T-helper 2 cell (primary cell): ENCODE measurements at regions not wholly inside any gene's neighbourhood (a gene's known extent, or its start where the extent isn't known, plus 50 kb on each side); places are given as distances from the start of the nearest gene placed in this dataset.

ENCODE experiments used
- DNase-seq, 5 experiments: peaks; one replicate each; pipeline versions ENCODE4 v3.0.0 to v3.0.0-alpha.2; 2012 to 2022

- DNase-seq: no peak
These were observed 854.7 kb downstream of the AACS start for GRCh38 chr12:125919856-125920470.

- DNase-seq: no peak
These were observed 857.1 kb downstream of the AACS start for GRCh38 chr12:125922330-125922729.

DNA sequence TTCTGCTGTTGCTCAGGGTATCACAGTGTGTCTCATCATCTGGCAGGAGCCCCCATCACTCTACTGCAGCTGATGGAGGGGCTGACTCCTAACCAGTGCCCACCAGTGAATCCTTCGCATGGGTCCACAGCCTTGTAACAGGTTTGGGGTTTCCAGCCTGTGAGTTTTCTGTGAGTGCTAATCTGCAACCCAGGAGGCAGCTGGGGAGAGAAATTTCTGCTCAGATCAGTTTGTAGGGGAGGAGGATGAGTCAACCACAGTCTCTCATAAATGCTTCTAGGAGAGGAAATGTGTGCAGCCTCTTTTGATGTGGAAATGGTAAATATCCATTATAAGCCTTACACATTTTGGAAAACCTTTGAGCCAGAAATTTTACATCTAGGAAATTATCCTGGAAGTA is 871.3 kb downstream of the AACS start:
- DNase-seq: no peak

DNA sequence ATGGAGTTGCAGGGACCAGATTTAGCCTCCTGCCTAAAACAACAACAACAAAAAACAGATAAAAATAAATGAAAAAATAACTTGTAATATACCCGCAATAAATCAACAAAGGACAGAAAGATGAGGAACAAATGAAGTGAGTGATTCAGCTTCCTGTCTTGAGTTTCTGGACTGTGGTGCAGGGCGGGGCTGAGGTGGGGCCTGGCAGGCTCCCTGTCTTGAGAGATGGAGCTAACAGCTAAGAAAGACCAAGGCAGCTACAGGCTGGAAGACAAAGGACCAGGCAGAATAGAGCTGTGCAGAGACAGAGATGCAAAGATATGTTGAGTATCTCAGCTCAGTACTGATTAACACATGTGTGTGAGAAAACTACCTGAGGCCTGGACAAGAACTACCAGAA is 879.2 kb downstream of the AACS start:
- DNase-seq: no peak

- no peak for DNase-seq
These were observed 884.2 kb downstream of the AACS start for GRCh38 chr12:125949471-125949870.

- no peak for DNase-seq
These were observed 889.1 kb downstream of the AACS start for GRCh38 chr12:125954362-125954761.

DNA sequence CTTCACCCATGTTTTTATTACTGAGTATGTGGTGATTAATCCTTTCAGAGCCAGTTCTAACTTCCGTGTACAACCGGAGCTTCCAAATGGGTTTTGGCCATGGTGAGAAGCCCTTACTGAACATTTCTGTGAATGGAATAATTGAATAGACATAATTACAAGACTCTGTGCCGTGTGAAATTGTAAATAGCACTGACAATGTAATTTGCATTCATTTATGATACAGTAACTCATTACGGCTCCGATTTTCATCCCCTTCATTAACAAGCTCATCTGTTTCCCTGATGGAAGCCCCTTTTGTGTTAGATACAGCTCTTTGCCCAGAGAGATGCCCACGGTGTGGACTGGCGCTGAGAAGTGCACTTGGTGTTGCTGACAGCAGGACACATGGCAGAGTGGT is 891.0 kb downstream of the AACS start:
- DNase-seq: no peak

GRCh38 chr12:125966641-125967040 is 901.4 kb downstream of the AACS start:
- no peak for DNase-seq

- no peak for DNase-seq
These were observed 903.2 kb downstream of the AACS start for GRCh38 chr12:125968413-125968812.

DNA sequence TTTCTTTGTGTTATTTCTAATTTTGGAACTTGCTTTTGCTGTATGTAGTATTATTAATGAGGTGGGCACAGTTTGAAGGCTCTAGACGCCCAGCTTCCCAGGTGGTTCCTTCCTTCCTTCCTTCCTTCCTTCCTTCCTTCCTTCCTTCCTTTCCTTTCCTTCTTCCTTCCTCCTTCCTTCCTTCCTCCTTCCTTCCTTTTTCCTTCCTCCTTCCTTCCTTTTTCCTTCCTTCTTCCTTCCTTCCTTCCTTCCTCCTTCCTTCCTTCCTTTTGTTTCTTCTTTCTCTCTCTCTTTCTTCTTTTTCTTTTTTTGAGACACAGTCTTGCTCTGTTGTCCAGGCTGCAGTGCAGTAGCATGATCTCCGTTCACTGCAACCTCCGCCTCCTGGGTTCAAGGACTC is 906.7 kb downstream of the AACS start:
- no peak for DNase-seq

DNA sequence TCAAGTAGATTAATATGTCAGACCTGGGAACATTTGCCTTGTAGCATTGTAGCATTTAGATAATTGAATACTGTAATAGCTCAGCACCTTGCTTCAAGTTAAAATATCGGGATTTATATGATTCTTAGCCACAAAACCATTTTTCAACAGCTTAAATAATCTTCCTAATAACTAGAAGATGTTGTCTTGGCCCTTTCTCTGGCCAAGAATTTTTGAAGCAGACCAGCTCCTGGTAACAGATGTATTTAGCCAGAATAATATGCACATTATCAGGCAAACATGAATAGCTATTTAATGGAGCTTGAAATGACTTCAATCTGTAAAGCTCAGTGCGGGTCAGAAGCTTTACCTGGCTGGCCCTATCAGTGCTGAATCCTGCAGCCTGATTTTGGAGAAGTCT is 913.1 kb downstream of the AACS start:
- no peak for DNase-seq

- no peak for DNase-seq
These were observed 916.5 kb downstream of the AACS start for GRCh38 chr12:125981610-125982253.

DNA sequence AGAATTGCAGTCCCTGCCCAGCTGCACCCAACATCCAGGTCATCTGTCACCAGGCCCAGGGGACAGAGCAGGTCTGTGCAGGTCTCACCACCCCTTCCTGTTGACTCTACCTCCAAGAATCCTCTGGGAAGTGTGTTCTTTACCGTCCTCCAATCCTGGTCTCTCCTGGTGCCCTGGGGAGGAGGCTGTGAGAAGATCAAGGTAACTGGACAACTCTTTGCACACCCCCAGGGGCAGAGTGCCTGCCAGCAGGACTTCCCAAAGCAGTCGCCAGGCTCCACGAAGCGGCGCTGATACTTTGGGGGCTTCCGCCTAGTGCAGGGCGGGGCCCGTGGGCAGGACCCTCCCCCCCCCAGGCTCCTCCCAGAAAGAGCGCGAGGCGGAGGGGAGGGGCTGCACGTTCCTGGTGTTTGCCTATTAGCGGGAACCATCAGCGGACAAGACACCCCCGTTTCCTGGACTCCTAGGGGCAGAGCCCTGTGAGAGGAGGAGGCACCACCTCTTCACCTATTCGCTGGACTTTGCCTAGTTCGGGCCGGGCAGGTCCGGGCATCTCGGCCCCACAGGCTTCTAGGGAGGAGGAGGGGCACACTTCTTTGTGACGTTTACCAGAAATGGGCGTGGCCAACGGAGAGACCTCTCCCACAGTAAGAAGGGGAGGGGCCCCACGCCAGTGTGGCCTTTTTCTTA is 918.0 kb downstream of the AACS start:
- peak in 1 of 5 experiments; percentile 14 for DNase-seq

DNA sequence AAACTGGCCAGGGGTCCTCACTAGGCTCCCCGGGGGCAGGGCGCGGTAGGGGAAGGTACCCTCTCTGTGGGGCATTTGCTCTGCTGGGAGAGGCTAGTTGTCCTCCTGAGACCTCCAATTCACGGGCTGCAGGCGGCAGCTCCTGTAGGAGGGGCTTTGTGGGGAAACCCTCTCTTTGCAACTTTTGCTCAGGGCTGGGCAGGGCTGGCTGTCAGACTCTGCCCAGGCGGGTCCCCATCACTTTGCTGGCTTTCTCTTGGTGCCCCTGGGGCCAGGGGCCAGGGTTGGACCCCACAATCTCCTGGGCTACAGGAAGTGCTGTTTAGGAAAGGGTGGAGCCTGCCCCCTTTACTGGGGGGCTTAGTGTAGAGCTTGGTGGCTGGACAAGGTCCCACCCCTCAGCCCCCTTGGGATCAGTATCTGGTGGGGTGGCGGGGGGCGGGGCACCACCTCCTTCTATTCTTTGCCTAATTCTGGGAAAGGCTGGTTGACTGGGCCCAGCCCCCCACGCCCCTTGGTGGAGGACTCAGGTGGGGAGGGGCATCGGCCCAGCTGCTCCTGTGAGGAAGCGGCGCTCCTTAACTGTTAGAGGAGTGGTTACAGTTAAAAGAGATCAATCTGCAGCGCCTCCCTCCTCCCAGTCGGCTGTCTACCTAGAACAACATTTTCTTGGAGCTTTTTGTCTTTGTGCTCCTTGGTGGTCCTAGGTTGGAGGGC is 918.7 kb downstream of the AACS start:
- DNase-seq: no peak

DNA sequence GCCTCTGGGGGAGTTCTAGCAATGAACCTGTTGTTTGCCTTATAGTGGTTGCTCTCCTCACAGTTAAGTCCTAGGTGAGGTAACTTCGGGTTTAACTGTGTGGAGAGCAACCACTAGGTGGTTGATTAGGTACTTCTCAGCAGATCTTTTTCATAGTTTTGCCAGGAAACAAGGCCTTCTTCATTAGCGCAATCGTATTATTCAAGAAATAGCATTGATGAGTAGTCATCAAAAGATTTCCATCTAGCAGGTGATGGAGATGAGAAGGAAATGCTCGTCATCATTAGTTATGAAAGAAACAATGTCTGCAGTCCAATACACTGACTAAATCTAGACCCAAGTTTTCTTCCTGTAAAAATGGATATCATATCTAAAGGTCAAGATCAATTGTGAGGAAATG is 923.3 kb downstream of the AACS start:
- DNase-seq: no peak

DNA sequence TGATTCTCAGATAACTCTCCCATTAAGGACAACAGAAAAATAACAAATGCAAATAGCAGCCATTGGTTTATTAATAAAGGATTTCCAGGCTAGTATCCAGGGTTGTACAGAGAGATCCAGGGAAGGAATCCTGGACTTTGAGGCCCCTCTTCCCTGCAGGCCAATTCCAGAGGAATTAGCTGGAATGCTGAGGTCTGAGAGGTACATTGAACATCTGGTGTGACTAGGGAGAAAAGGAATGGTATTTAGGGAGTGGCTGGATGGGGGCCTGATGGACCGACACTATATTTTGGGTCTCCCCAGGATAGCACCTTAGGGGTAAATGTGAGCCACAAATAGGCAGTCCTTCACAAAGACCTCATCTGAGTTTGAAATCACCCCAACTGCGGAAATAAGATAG is 924.5 kb downstream of the AACS start:
- no peak for DNase-seq

DNA sequence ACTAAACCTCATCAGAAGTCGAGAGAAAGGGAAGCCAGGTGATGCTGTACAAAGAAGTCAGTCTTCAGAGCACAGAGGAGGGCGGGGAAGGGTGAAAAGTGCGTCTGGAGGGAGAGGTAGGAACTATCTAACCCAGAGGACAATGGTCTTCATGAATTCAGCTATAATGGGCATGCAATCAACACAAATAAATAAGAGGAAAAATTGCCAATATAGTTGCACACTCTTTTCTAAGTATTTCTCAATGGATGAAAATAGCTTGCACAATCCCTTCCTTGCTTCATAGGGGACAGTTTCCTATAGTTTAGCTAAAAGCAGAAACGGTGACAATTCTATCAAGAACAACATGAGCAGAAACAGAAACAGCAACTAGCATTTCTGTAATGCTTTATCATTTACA is 931.2 kb downstream of the AACS start:
- no peak for DNase-seq

DNA sequence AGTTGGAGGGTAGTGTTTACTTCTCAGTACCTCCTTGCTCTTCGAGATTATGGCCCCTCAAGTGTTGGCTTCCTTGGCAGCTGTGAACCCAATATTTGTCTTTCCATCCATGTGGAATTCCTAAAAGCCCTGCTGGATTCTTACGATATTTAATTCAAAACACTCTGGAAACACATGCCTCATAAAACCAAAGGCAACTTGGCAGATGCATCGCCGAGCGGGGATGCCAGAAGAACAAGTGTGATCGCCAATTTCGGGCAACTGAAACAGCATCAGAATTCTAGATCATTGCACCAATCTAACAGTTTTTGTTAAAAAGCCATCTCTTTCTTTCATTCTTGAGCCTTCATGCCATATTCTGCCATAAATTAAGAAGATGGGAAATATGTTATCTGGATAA is 934.4 kb downstream of the AACS start:
- no peak for DNase-seq

DNA sequence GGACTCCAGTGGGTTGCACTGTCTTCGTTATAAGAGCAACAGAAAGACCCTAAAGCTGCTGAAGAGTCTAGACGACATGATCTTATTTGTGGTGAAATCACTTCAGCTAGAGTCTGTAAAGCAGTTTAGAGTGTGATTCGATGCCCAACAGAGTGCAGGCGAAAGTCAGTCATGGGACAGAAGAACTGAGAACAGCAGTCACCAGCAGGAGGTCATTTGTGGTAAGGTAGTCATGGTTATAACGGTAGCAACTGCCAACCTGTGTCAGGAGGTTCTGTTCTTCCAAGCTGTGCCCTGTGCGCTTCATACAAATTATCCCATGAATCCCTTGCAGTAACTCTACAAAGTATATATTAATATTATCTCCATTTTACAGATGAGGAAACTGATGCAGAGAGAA is 954.1 kb downstream of the AACS start:
- no peak for DNase-seq

DNA sequence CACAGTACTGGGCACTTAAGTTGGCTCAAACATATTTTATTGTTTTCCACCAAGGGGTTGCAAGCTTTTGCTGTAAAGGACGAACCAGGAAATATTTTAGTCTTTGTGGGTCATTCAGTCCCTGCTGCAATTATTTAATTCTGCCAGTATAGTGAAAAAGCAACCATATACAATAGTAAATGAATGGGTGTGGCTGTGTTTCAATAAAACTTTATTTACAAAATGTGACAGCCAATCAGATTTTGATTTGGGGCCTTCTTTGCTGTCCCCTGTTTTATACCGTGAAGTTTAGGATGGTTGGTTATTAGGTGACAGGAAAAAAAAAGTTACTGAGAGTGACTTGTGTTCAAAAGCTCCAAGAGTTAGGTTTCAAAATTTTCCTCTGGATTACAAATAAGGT is 956.4 kb downstream of the AACS start:
- no peak for DNase-seq

DNA sequence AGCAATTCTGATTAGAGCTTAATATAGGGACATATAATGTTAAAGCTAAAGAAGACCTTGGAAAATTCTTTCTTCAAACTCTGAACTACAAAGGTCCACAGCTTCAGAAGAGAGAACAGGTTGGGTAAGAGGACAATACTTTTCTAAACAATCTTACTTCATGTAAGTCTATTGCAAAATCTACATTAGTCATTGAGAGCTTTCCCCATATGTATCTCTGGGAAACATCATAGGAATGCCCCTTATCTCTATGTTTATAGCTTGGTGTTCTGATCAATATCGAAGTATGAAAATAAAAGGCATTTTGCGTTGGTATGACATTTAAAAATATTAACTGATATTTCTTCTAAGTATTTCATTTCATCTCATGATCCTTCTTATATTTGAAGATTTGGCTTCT is 962.6 kb downstream of the AACS start:
- DNase-seq: no peak

DNA sequence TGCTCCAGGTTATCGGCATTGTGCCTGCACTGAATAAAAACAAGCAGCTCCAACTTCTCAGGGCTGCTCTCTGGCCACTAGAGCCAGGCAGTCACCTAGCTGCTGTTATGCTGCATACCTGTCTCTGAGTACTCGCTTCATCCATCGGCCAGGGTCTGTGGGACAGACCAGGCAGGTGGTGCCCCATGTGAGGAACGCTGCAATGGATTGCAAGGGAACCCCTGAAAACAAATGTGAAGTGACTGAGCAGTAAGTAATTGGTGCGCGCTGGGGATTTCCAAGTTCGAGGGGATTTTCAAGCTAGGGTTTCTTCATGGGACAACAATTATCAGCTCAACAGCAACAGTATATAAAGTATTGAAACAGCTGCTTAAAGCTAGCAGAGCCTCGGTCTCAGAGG is 965.3 kb downstream of the AACS start:
- no peak for DNase-seq

DNA sequence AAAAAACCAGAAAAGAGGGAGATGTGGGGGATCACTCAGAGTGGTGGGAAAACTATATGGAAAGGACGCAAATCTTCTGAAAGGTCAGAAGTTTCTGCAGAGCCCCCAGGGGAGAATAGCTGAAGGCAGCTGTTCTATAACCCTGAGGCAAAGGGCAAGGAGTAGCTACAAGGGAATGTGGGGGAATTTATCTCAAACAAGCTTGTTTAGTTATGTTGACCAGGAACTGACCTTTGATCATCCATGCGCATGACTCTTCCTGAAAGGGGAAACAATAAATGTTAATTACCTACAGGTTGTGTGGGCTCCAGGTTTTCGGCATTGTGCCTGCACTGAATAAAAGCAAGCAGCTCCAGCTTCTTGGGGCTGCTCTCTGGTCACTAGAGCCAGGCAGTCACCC is 968.5 kb downstream of the AACS start:
- no peak for DNase-seq

- no peak for DNase-seq
These were observed 971.1 kb downstream of the AACS start for GRCh38 chr12:126036348-126036747.
